ENCODE measurements at regions not wholly inside any gene's neighbourhood (a gene's known extent, or its start where the extent isn't known, plus 50 kb on each side); places are given as distances from the start of the nearest gene placed in this dataset.

DNA sequence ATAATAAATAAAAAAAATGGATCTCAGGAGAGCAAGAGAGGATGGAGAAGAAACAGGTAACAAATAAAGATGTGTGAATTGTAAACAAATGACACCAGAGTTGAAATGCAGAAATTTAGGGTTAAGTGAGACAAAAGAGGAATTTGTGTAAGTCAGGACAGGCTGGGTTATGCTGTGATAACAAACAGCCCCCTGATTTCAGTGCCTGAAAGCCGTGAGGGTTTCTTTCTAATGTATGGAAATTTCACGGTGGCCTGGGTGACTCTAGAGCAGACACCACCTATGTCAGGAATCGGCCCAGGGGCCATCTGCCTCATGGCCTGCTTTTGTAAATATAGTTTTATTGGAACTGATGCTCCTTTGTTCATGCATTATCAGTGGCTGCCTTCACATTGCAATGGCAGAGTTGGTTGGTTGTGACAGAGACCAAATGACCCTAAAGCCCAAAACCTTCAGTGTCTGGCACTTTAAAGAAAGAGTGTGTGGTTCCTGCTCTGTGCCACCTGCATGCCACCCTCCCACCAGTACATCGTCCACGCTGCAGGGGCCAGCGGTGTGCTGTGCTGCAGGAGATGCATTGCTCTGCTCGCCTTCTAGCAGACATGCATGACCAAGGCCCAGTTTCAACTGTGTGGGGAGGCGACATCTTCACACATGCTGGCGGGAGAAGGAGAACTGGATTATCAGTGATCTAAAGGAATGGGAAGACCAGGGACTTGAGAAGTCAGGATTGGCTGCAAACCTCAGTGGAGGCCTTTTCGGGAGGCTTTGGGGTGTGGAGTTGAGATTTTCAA lies 221.2 kb upstream of the APCDD1 start:
- no peak overlapping the region for H3K4me3 ChIP-seq (replicated peaks in 1 of 3)
- H3K36me3 ChIP-seq: no peaks in the 10 kb centered on the region
- no peaks in the 10 kb centered on the region for H3K9me3 ChIP-seq
- no peaks in the 10 kb centered on the region for H3K4me1 ChIP-seq
- no peak for DNase-seq
- WGBS, 2 donors: 86 to 89% methylated on average over 10 of the region's 10 CpGs
- H3K27ac ChIP-seq: no peak overlapping the region
- intact Hi-C loops (cut with DNase I): no loop called here
- no peak for TF ChIP-seq POLR2A (IDR thresholded peaks at IDR 0.05)
- no peak for TF ChIP-seq CTCF (IDR thresholded peaks at IDR 0.05)
- H3K27me3 ChIP-seq: no peaks in the 10 kb centered on the region

DNA sequence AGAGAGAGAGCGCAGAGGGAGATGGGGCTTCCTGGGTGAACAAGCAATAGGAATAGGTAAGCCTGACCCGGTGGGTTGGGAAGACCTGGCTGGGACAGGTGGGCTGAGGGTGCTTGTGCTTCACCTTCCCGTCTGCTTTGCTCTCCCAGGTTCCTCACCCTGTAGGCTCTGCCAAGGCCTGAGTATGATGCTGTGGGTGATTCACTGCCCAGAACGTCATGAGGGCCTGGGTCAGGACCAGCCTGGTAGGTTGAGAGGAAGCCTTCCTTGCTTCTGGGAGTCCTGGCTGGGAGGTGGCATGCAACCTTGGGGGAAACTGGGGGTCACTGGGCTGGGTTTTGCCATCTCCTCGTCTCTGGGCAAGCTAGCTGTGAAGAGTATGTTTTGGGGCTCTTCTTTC lies 220.2 kb upstream of the APCDD1 start:
- intact Hi-C loops (cut with DNase I): no loop called here
- H3K9me3 ChIP-seq: no peaks in the 10 kb centered on the region
- no peak overlapping the region for H3K4me3 ChIP-seq (replicated peaks in 1 of 3)
- TF ChIP-seq POLR2A (IDR thresholded peaks at IDR 0.05) (no peak), CTCF (IDR thresholded peaks at IDR 0.05) (no peak)
- no peaks in the 10 kb centered on the region for H3K4me1 ChIP-seq
- no peaks in the 10 kb centered on the region for H3K27me3 ChIP-seq
- 80 to 85% methylated on average over 5 of the region's 5 CpGs for WGBS, 2 donors
- H3K27ac ChIP-seq: no peak overlapping the region
- H3K36me3 ChIP-seq: no peaks in the 10 kb centered on the region
- no peak for DNase-seq

- no peaks in the 10 kb centered on the region for H3K27me3 ChIP-seq
- no peak overlapping the region for H3K27ac ChIP-seq
- H3K9me3 ChIP-seq: no peaks in the 10 kb centered on the region
- no peaks in the 10 kb centered on the region for H3K4me1 ChIP-seq
- no peak for DNase-seq
- WGBS, 2 donors: 60 to 65% methylated on average over 6 of the region's 6 CpGs
- intact Hi-C loops (cut with DNase I): no loop called here
- TF ChIP-seq CTCF (IDR thresholded peaks at IDR 0.05) (no peak), POLR2A (IDR thresholded peaks at IDR 0.05) (no peak)
- H3K4me3 ChIP-seq (replicated peaks in 1 of 3): no peak overlapping the region
- no peaks in the 10 kb centered on the region for H3K36me3 ChIP-seq
Measured at GRCh38 chr18:10234912-10235660, 219.3 kb upstream of the APCDD1 start.

GRCh38 chr18:10235661-10235952 lies 218.8 kb upstream of the APCDD1 start:
- no peak overlapping the region for H3K4me3 ChIP-seq (replicated peaks in 1 of 3)
- H3K9me3 ChIP-seq: no peaks in the 10 kb centered on the region
- no peak overlapping the region for H3K27ac ChIP-seq
- no peak for DNase-seq
- H3K27me3 ChIP-seq: no peaks in the 10 kb centered on the region
- TF ChIP-seq POLR2A (IDR thresholded peaks at IDR 0.05): no peak
- no peak for TF ChIP-seq CTCF (IDR thresholded peaks at IDR 0.05)
- no peaks in the 10 kb centered on the region for H3K36me3 ChIP-seq
- H3K4me1 ChIP-seq: no peaks in the 10 kb centered on the region
- intact Hi-C loops (cut with DNase I): no loop called here
- WGBS, 2 donors: 85 to 86% methylated on average over 2 of the region's 2 CpGs

- WGBS, 2 donors: 43 to 46% methylated on average over 11 of the region's 11 CpGs
- TF ChIP-seq CTCF (IDR thresholded peaks at IDR 0.05): no peak
- TF ChIP-seq POLR2A (IDR thresholded peaks at IDR 0.05): no peak
- Histone ChIP-seq H3K4me3 (replicated peaks in 1 of 3) (no peak overlapping the region), H3K27me3 (no peaks in the 10 kb centered on the region), H3K36me3 (no peaks in the 10 kb centered on the region), H3K9me3 (no peaks in the 10 kb centered on the region), H3K4me1 (no peaks in the 10 kb centered on the region), H3K27ac (no peak overlapping the region)
- intact Hi-C loops (cut with DNase I): no loop called here
- peak; percentile 20 to 26 for DNase-seq
Measured at GRCh38 chr18:10239103-10239502, 215.3 kb upstream of the APCDD1 start.
